CD14-positive monocyte (primary cell): ENCODE measurements at regions not wholly inside any gene's neighbourhood (a gene's known extent, or its start where the extent isn't known, plus 50 kb on each side); places are given as distances from the start of the nearest gene placed in this dataset.

Experiments
- DNase-seq, 3 donors: peaks; one replicate each; pipeline ENCODE4 v3.0.0-alpha.2; 2011 to 2022
- H2AFZ ChIP-seq: 2 replicates; pipeline ENCODE4 v1.6.0; 2012; ENCODE audit warnings: mild to moderate bottlenecking, low read depth, low read length, inconsistent platforms; ENCODE audit not compliant: insufficient read depth, poor library complexity, severe bottlenecking
- H3K27ac ChIP-seq, 2 donors: 1 replicate in 1 of 2; 2 replicates in 1 of 2; pipeline ENCODE4 v1.5.1; 2012 to 2013; ENCODE audit warnings: low read length in 2 of 2, control low read depth in 1 of 2, inconsistent platforms in 1 of 2, low read depth in 1 of 2, mild to moderate bottlenecking in 1 of 2
- H3K27me3 ChIP-seq, 2 donors: one replicate each; pipeline versions ENCODE4 v1.6.0 to v1.6.1; 2011 to 2013; ENCODE audit warnings: low read length in 2 of 2; ENCODE audit not compliant: control insufficient read depth in 2 of 2, insufficient read depth in 2 of 2
- H3K36me3 ChIP-seq, 2 donors: replicated peaks in 1 of 2; 1 replicate in 1 of 2; 2 replicates in 1 of 2; pipeline versions ENCODE4 v1.5.1 to v1.6.1; 2012 to 2013; ENCODE audit warnings: low read length in 2 of 2, control low read depth in 1 of 2, inconsistent platforms in 1 of 2, mild to moderate bottlenecking in 1 of 2; ENCODE audit not compliant: insufficient read depth in 2 of 2, control insufficient read depth in 1 of 2
- H3K4me1 ChIP-seq, 2 donors: 1 replicate in 1 of 2; 2 replicates in 1 of 2; pipeline versions ENCODE4 v1.5.1 to v1.6.1; 2012 to 2013; ENCODE audit warnings: low read length in 2 of 2, control low read depth in 1 of 2, inconsistent platforms in 1 of 2, mild to moderate bottlenecking in 1 of 2, moderate library complexity in 1 of 2; ENCODE audit not compliant: insufficient read depth in 2 of 2, control insufficient read depth in 1 of 2
- H3K4me2 ChIP-seq: replicated peaks from 2 replicates; pipeline ENCODE3; 2012; ENCODE audit warnings: low read length, moderate library complexity, mild to moderate bottlenecking; ENCODE audit not compliant: poor library complexity, severe bottlenecking; ENCODE audit errors: extremely low read depth
- H3K4me3 ChIP-seq, 3 experiments: fragments of 200-600 bp in 1 of 3; sonication (generic) in 1 of 3; replicated peaks in 1 of 3; 1 replicate in 2 of 3; 2 replicates in 1 of 3; pipeline ENCODE4 v1.5.1; 2011 to 2013; ENCODE audit warnings: low read length in 3 of 3, mild to moderate bottlenecking in 3 of 3, control low read depth in 2 of 3, low read depth in 2 of 3, inconsistent platforms in 1 of 3, moderate library complexity in 1 of 3
- H3K79me2 ChIP-seq: 2 replicates; pipeline ENCODE4 v1.6.0; 2012; ENCODE audit warnings: mild to moderate bottlenecking, control low read depth, inconsistent platforms, low read length, moderate library complexity; ENCODE audit not compliant: insufficient read depth
- H3K9ac ChIP-seq: 2 replicates; pipeline ENCODE4 v1.6.0; 2017; ENCODE audit warnings: low read length, mild to moderate bottlenecking; ENCODE audit not compliant: insufficient read depth, poor library complexity, severe bottlenecking
- H3K9me3 ChIP-seq, 2 donors: replicated peaks in 1 of 2; 1 replicate in 1 of 2; 2 replicates in 1 of 2; pipeline versions ENCODE4 v1.5.1 to v1.6.1; 2012 to 2013; ENCODE audit warnings: low read length in 2 of 2, control low read depth in 1 of 2; ENCODE audit not compliant: control insufficient read depth in 1 of 2, insufficient read depth in 1 of 2
- H4K20me1 ChIP-seq: 2 replicates; pipeline ENCODE4 v1.6.0; 2012; ENCODE audit warnings: mild to moderate bottlenecking, low read length, control low read depth, moderate library complexity; ENCODE audit not compliant: insufficient read depth
- H3K27ac Mint-ChIP-seq, 7 donors: one replicate each; pipeline ENCODE4 v1.8.0; 2020; ENCODE audit warnings: mild to moderate bottlenecking in 7 of 7, mixed read lengths in 7 of 7, moderate library complexity in 6 of 7, inconsistent platforms in 2 of 7
- H3K27me3 Mint-ChIP-seq, 3 donors: one replicate each; pipeline ENCODE4 v1.8.0; 2021 to 2022; ENCODE audit warnings: low read depth in 3 of 3, mild to moderate bottlenecking in 3 of 3, mixed read lengths in 3 of 3, moderate library complexity in 3 of 3, inconsistent platforms in 1 of 3
- H3K36me3 Mint-ChIP-seq, 2 donors: one replicate each; pipeline ENCODE4 v1.8.0; 2020; ENCODE audit warnings: mixed read lengths in 2 of 2, inconsistent platforms in 1 of 2, mild to moderate bottlenecking in 1 of 2
- H3K4me1 Mint-ChIP-seq: one replicate; pipeline ENCODE4 v1.8.0; 2020; ENCODE audit warnings: mild to moderate bottlenecking, mixed read lengths
- H3K4me3 Mint-ChIP-seq, 2 donors: one replicate each; pipeline ENCODE4 v1.8.0; 2020; ENCODE audit warnings: mild to moderate bottlenecking in 2 of 2, mixed read lengths in 2 of 2, moderate library complexity in 1 of 2
- H3K9me3 Mint-ChIP-seq, 7 donors: one replicate each; pipeline ENCODE4 v1.8.0; 2020 to 2022; ENCODE audit warnings: mixed read lengths in 7 of 7, mild to moderate bottlenecking in 6 of 7, moderate library complexity in 6 of 7, inconsistent platforms in 2 of 7
- CTCF ChIP-seq: fragments of 200-600 bp; IDR thresholded peaks from one replicate; pipeline ENCODE4 v1.8.0; 2022; ENCODE audit warnings: antibody characterized with exemption, mild to moderate bottlenecking
- WGBS: methylation state at CpG from one replicate; pipeline ENCODE4 v1.1.5; 2013; ENCODE audit warnings: missing lambda C conversion rate; ENCODE audit not compliant: insufficient coverage; 5-methylcytosine and 5-hydroxymethylcytosine counted together
- intact Hi-C, 2 donors: fragments of 100-400 bp; cut with micrococcal nuclease; formaldehyde crosslinking; loops; one replicate each; pipeline versions ENCODE4 v1.15.0 to v1.15.1; 2023

- no peak overlapping the region for H3K27ac Mint-ChIP-seq
- no peaks in the 10 kb centered on the region for H3K36me3 Mint-ChIP-seq
- Histone ChIP-seq H3K4me3 (no peak overlapping the region), H4K20me1 (no peaks in the 10 kb centered on the region), H2AFZ (no peak overlapping the region), H3K79me2 (no peaks in the 10 kb centered on the region), H3K4me2 (no peak overlapping the region), H3K36me3 (no peaks in the 10 kb centered on the region), H3K27ac (no peak overlapping the region), H3K4me1 (no peaks in the 10 kb centered on the region), H3K9me3 (no peaks in the 10 kb centered on the region), H3K9ac (no peak overlapping the region), H3K27me3 (no peaks in the 10 kb centered on the region)
- intact Hi-C loops = no loop called here
- no peak for DNase-seq
- H3K27me3 Mint-ChIP-seq = peaks cover 0 to 3% (median 0%) of the 10 kb centered on the region in 3 donors
- H3K4me3 Mint-ChIP-seq = no peak overlapping the region
- no peaks in the 10 kb centered on the region for H3K4me1 Mint-ChIP-seq
- no peak for TF ChIP-seq CTCF
- no peaks in the 10 kb centered on the region for H3K9me3 Mint-ChIP-seq
Measured at GRCh38 chr18:1746131-1746530, 825.2 kb downstream of the METTL4 start.

GRCh38 chr18:1751249-1751648, 820.1 kb downstream of the METTL4 start:
- no peak overlapping the region for H3K9ac ChIP-seq
- no peak overlapping the region for H2AFZ ChIP-seq
- no peaks in the 10 kb centered on the region for H4K20me1 ChIP-seq
- no peak for DNase-seq
- no peak overlapping the region for H3K4me2 ChIP-seq
- H3K9me3 ChIP-seq = no peaks in the 10 kb centered on the region
- peaks cover 0 to 2% (median 0%) of the 10 kb centered on the region in 7 donors for H3K9me3 Mint-ChIP-seq
- H3K4me1 Mint-ChIP-seq = no peaks in the 10 kb centered on the region
- WGBS = no CpG with 5 or more reads among the region's 1 CpG
- no peak for TF ChIP-seq CTCF
- no peaks in the 10 kb centered on the region for H3K27me3 ChIP-seq
- H3K27ac Mint-ChIP-seq = no peak overlapping the region
- no peak overlapping the region for H3K4me3 Mint-ChIP-seq
- H3K36me3 ChIP-seq = no peaks in the 10 kb centered on the region
- H3K4me3 ChIP-seq = no peak overlapping the region
- H3K79me2 ChIP-seq = no peaks in the 10 kb centered on the region
- H3K36me3 Mint-ChIP-seq = no peaks in the 10 kb centered on the region
- H3K27me3 Mint-ChIP-seq = peaks cover 0 to 1% (median 0%) of the 10 kb centered on the region in 3 donors
- H3K27ac ChIP-seq = no peak overlapping the region
- no peaks in the 10 kb centered on the region for H3K4me1 ChIP-seq
- intact Hi-C loops = no loop called here
